GM18502 (cell line): ENCODE measurements at regions not wholly inside any gene's neighbourhood (a gene's known extent, or its start where the extent isn't known, plus 50 kb on each side); places are given as distances from the start of the nearest gene placed in this dataset.
"Not testable (repeated sequence)": the region's sequence is repeated elsewhere in the genome, so short reads cannot be mapped to it uniquely, and the experiment has no call there.

Experiments used
- ATAC-seq: cut with Tn5 transposase; IDR thresholded peaks from one replicate; pipeline ENCODE4 v1.9.1; 2021; ENCODE audit warnings: mild to moderate bottlenecking; ENCODE audit not compliant: unreplicated experiment, poor library complexity

DNA sequence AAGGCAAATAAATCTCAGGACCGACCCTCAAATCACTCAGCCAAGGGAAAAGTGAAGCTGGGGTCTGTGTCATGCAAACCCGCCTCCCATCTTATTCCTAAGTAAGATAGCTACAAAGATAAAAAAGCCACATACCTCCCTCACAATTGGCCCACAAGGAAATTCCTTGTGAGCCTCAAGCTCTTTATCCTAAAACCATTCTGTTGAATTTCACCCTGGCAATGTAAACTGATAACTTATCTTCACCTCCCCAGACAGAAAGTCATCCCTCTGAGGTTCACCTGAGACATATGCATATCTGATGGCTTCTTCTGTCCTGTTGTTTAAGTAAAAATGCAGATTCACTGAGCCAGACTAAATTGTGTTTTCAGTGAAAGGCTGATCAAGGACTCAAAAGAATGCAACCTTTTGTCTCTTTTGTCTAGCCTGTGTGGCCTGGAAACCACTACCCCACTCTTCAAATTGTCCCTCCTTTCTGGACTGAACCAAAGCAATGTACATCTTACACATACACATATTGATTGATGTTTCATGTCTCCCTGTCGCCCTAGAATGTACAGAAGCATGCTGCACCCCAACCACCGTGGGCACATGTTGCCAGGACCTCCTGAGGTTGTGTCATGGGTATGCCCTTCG, 91.3 kb downstream of the MFAP3L start:
- no peak for ATAC-seq

- ATAC-seq: no peak
Measured at GRCh38 chr4:169933531-169933930, 92.7 kb downstream of the MFAP3L start.

- ATAC-seq: no peak
Measured at GRCh38 chr4:169931964-169932363, 94.2 kb downstream of the MFAP3L start.

GRCh38 chr4:169930755-169931154, 95.4 kb downstream of the MFAP3L start:
- ATAC-seq: not testable (repeated sequence)

- no peak for ATAC-seq
Measured at GRCh38 chr4:169927280-169927679, 98.9 kb downstream of the MFAP3L start.

GRCh38 chr4:169925678-169926077, 100.5 kb downstream of the MFAP3L start:
- ATAC-seq: no peak

DNA sequence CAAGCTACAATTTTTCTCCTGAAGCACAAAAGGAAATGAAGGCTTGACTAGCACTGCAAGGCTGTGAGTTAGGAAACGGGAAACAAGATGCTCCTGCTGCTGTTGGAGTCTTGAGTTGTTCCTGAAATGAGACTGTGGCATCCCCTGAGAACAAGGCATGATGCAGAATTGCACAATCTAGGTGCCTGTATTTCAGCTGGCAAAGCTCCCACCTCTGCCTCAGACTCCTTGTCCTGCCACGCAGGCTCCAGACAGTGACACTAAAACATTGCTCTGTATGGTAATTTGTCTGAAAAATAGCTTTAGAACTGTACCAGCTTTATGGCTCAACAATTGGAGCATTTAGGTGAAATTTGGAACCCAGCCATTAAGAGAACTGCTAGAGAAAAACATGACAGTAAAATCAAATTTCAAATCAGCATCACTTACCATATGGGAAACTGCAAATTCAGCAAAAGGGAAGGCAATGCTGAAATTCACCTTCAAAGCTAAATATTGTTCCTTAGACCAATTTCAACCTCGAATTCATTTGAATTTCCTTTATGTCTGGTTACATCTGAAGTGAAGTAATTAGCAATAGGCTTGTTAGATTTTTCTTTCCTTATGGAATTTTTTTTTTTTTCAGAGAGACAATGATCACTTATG, 103.4 kb downstream of the MFAP3L start:
- no peak for ATAC-seq

- no peak for ATAC-seq
Measured at GRCh38 chr4:169921732-169922131, 104.5 kb downstream of the MFAP3L start.

- ATAC-seq: no peak
Measured at GRCh38 chr4:169921237-169921636, 105.0 kb downstream of the MFAP3L start.

DNA sequence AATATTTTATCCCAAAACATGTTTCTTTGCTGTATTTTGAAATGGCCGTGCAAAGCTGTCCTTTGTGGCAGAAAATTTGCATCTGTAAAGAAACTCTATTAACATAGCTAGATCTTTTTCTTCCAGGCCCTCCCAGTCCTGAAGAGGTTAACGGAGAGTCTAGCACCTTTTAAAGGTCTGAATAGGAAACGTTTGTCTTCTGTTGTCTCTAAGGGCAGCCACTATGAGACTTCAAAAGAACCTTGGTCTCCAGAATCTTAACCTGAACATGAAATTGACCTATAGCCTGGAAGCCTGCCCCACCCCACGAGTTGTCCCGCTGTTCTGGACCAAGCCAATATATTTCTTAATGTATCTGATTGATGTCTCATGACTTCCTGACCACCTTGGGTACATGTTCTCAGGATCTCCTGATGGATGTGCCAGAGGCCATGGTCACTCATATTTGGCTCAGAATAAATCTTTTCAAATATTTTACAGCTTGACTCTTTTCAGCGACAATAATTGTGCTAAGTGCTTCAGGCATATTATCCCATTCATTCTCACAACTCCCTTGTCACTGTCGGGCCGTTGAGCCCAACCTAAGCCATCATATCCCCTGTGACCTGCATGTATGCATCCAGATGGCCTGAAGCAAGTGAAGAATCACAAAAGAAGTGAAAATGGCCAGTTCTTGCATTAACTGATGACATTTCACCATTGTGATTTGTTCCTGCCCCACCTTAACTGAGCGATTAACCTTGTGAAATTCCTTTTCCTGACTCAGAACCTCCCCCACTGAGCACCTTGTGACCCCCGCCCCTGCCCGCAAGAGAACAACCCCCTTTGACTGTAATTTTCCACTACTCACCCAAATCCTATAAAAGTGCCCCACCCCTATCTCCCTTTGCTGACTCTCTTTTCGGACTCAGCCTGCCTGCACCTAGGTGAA, 106.7 kb downstream of the MFAP3L start:
- ATAC-seq: not testable (repeated sequence)

- no peak for ATAC-seq
Measured at GRCh38 chr4:169915545-169915944, 110.7 kb downstream of the MFAP3L start.

DNA sequence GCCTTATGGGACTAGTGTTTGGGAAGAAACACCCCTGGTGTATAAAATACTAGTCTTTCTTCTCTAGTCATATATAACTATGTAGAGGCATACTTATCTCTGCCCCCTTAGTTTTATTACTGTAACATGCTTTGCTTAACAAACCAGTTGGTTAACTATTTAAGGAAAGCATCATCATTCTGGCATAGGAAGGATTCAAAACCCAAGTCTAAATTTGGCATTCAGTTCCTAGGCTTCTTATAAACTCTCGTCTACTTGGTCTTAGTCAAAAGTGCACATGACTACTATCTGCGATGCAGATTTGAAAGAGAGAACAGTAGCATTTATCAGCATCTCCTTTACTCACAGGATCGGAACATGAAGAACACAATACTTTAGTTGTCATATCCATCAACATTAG, 111.3 kb downstream of the MFAP3L start:
- ATAC-seq: no peak

- no peak for ATAC-seq
Measured at GRCh38 chr4:169912996-169913395, 113.2 kb downstream of the MFAP3L start.

DNA sequence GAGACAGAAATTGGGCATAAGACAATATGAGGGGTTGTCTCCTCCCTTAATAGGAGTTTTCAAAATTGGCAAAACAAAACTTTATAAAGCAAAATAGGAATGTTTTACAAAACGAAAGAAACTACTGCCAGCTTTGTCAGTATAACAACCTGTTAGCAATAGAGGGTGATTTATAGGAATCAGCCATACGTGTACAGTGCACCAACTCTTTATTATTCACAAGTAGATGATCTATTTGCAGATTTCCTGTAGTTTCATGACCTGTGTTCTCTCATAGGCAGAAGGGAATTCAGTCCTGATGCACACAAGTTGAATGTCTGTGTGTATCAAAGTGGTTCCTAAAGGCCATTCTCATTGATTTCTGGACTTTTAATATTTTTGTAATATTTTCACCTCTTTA, 116.3 kb downstream of the MFAP3L start:
- no peak for ATAC-seq

DNA sequence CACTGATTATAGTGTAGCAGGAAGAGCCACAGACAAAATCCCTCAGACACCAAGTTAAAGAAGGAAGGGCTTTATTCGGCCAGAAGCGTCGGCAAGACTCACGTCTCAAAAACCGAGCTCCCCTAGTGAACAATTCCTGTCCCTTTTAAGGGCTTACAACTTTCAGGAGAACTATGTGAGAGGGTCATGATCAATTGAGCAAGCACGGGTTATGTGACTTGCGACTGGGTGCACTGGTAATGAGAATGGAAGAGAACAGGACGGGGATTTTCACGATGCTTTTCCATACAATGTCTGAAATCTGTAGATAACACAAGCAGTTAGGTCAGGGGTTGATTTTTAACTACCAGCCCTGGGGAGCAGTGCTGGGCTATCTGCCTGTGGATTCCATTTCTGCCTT, 116.7 kb downstream of the MFAP3L start:
- no peak for ATAC-seq

- no peak for ATAC-seq
Measured at GRCh38 chr4:169907705-169908104, 118.5 kb downstream of the MFAP3L start.

DNA sequence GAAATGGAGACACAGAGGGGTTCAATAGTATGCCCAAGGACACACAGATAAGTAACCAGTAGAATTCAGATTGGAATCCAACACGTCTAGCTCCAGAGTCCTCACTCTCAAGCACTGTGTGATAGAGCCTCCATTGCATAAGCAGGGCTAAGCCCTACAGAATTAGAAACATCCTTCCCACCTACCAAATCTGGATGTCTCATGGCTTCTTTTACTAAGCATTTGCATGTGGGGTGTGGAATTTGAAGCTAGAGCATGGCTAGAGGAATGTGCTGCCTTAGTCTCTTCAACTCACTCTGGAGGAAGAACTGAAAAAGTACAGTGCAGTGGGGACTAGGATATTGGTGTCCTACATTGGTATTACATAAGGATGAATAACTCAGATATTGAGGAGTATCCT, 119.4 kb downstream of the MFAP3L start:
- no peak for ATAC-seq

DNA sequence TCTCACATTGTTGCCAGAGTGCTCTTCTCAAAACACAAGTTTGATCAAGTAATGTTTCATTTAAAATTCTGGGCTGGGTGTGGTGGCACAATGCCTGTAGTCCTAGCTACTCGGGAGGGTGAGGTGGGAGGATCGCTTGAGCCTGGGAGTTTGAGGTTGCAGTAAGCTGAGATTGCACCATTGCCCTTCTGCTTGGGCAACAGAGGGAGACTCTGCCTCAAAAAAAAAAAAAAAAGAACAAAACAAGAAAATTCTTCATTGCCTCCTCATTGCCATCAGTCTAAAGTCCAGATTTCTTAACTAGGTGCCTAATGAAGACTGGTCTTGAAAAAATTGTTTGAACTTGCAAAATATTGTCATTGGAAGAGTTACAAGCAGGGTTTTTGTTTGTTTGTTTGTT, 120.1 kb downstream of the MFAP3L start:
- no peak for ATAC-seq

DNA sequence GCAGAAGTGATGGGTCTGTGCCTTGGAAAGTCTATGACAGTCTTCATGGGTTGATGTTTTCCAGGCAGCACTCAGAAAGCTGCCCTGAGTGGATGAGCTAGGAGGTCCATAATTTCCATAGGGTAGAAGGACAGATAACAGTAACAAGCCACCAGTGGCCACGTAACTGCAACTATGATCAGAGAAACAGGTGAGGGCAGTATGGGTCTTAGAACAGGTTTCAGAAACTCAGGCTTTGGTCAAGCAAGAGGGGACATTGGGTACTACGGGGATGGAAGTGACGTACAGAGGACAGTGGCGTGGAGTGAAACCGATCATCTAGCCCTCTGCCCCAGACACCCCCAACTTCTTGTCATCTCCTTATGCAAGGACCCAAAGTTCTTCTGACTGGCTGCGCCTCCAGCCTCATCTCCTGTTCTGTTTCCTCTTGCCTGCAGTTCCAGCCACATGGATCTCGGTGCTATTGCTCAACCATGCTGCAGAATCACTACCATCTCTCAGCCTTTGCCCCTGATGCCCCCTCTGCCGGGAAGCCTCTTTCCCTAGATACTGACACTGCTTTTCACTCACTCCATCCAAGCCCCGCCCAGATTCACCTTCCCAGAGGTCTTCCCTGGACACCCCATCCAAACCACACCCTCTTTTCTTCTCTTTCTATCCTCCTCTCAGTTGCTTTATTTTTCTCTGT, 123.4 kb downstream of the MFAP3L start:
- no peak for ATAC-seq

DNA sequence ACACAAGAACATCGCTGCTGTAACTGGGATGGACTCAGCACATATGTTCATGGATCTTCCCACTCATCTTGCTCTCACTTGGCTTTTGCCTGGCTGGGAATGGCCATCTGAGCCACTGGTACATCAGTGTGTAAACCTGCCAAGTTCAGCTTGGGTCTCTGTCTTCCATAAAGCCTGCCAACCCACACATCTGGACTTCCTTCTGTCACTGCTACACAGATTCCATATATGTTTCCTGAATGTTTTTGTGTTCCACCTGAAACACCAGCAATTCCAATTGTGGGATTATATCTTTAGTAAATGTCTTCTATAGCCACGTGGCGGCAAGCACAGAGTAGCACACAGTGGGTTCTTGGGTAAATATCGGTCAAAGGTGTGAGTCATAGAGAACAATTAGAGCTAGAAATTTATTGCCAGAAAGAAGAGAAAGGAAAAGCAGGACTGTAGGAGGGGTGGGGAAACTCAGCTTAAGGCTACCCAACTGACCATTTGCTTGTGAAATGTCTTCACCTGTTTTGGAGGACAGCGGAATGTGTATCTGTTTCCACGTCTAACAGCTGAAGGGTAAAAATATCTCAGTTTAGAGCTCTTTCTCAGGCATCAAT, 125.9 kb downstream of the MFAP3L start:
- no peak for ATAC-seq
